A673 (cell line): ENCODE measurements at regions not wholly inside any gene's neighbourhood (a gene's known extent, or its start where the extent isn't known, plus 50 kb on each side); places are given as distances from the start of the nearest gene placed in this dataset.

Source experiments
- BruUV-seq: library from RNA; stranded (reverse); fragments of 400-500 nt; replicated peaks from 2 replicates; lab custom pipeline; 2021; lab: Mats Ljungman, UMichigan
- CTCF ChIA-PET: fragments of 300-600 bp; sonication (Branson Sonifier 250); formaldehyde crosslinking; loops from one replicate; lab custom pipeline; 2022; ENCODE audit warnings: antibody characterized with exemption; lab: Charles Lee
- POLR2A ChIA-PET: fragments of 300-600 bp; sonication (Branson Sonifier 250); formaldehyde crosslinking; loops from one replicate; lab custom pipeline; 2022; ENCODE audit warnings: antibody characterized with exemption; ENCODE audit not compliant: low non-redundant PET; lab: Charles Lee
- DNase-seq: peaks from one replicate; pipeline ENCODE4 v3.0.0-alpha.2; 2015; ENCODE audit warnings: low spot score
- H3K27ac ChIP-seq: fragments of 200-600 bp; sonication (generic); 2 replicates; pipeline ENCODE4 v1.5.1; 2016; ENCODE audit warnings: mixed run types, low read depth, mild to moderate bottlenecking, mixed read lengths, antibody characterized with exemption, low read length; ENCODE audit not compliant: poor library complexity, severe bottlenecking
- H3K27me3 ChIP-seq: fragments of 200-600 bp; sonication (generic); replicated peaks from 2 replicates; pipeline ENCODE4 v1.6.1; 2017; ENCODE audit warnings: mixed run types, low read depth, mild to moderate bottlenecking, mixed read lengths, antibody characterized with exemption, low read length; ENCODE audit not compliant: insufficient read depth, poor library complexity
- H3K36me3 ChIP-seq: fragments of 200-600 bp; sonication (generic); 2 replicates; pipeline ENCODE4 v1.6.1; 2016; ENCODE audit warnings: mixed run types, mild to moderate bottlenecking, mixed read lengths, antibody characterized with exemption, low read length; ENCODE audit not compliant: insufficient read depth, poor library complexity, severe bottlenecking
- H3K4me1 ChIP-seq: fragments of 200-600 bp; sonication (generic); 2 replicates; pipeline ENCODE4 v1.6.1; 2017; ENCODE audit warnings: mixed run types, mild to moderate bottlenecking, mixed read lengths, antibody characterized with exemption, low read length; ENCODE audit not compliant: insufficient read depth, poor library complexity, severe bottlenecking
- H3K4me3 ChIP-seq: fragments of 200-600 bp; sonication (generic); 2 replicates; pipeline ENCODE4 v1.5.1; 2016; ENCODE audit warnings: low read depth, mixed run types, mild to moderate bottlenecking, mixed read lengths, low read length; ENCODE audit not compliant: poor library complexity, severe bottlenecking
- H3K9me3 ChIP-seq: fragments of 200-600 bp; sonication (generic); 2 replicates; pipeline ENCODE4 v1.6.1; 2016; ENCODE audit warnings: mixed run types, low read depth, mild to moderate bottlenecking, mixed read lengths, antibody characterized with exemption, low read length; ENCODE audit not compliant: poor library complexity, severe bottlenecking
- CTCF ChIP-seq: fragments of 300-800, 200-600 bp; sonication (generic); conservative IDR thresholded peaks from 2 replicates; pipeline ENCODE4 v1.5.1; 2017; ENCODE audit warnings: low read depth, mild to moderate bottlenecking, antibody characterized with exemption, low read length, moderate library complexity, mixed read lengths
- EZH2 ChIP-seq: fragments of 200-600 bp; sonication (generic); IDR thresholded peaks from 2 replicates; pipeline ENCODE4 v1.6.1; 2017; ENCODE audit warnings: borderline replicate concordance, low read depth, mild to moderate bottlenecking, mixed read lengths, antibody characterized with exemption, low read length; ENCODE audit not compliant: poor library complexity, severe bottlenecking
- intact Hi-C: fragments of 100-400 bp; cut with micrococcal nuclease; formaldehyde crosslinking; loops from one replicate; pipeline ENCODE4 v1.10.0; 2022; ENCODE audit not compliant: unreplicated experiment

GRCh38 chr10:9823268-9823930 is 1194.3 kb upstream of the CELF2 start:
- intact Hi-C loops: no loop called here
- ChIA-PET CTCF (no interaction called here), POLR2A (no interaction called here)
- DNase-seq: no peak
- Histone ChIP-seq H3K36me3 (no peaks in the 10 kb centered on the region), H3K27ac (no peak overlapping the region), H3K9me3 (peaks cover 10% of the 10 kb centered on the region), H3K4me3 (no peak overlapping the region), H3K4me1 (no peaks in the 10 kb centered on the region), H3K27me3 (no peaks in the 10 kb centered on the region)
- BruUV-seq: no TSS peak
- TF ChIP-seq EZH2 (no peak), CTCF (no peak)

- intact Hi-C loops: no loop called here
- POLR2A ChIA-PET: no interaction called here
These were observed 1193.0 kb upstream of the CELF2 start for GRCh38 chr10:9824631-9825071.

GRCh38 chr10:9825491-9826018 is 1192.1 kb upstream of the CELF2 start:
- no TSS peak for BruUV-seq
- Histone ChIP-seq H3K27ac (no peak overlapping the region), H3K4me1 (no peaks in the 10 kb centered on the region), H3K27me3 (no peaks in the 10 kb centered on the region), H3K4me3 (no peak overlapping the region), H3K36me3 (no peaks in the 10 kb centered on the region), H3K9me3 (peaks cover 15% of the 10 kb centered on the region)
- DNase-seq: no peak
- POLR2A ChIA-PET: no interaction called here
- intact Hi-C loops: no loop called here
- TF ChIP-seq EZH2: no peak
- TF ChIP-seq CTCF: no peak
- CTCF ChIA-PET: no interaction called here

More at GRCh38 chr10:9824631-9825071, 1193.0 kb upstream of the CELF2 start:
- H3K4me1 ChIP-seq: no peaks in the 10 kb centered on the region
- H3K27ac ChIP-seq: no peak overlapping the region
- CTCF ChIA-PET: no interaction called here
- no peak for TF ChIP-seq CTCF
- no peak for TF ChIP-seq EZH2
- no peak for DNase-seq
- H3K4me3 ChIP-seq: no peak overlapping the region
- H3K27me3 ChIP-seq: no peaks in the 10 kb centered on the region
- H3K36me3 ChIP-seq: no peaks in the 10 kb centered on the region
- peaks cover 15% of the 10 kb centered on the region for H3K9me3 ChIP-seq
- BruUV-seq: no TSS peak
